HFFc6 (cell line): ENCODE measurements at regions not wholly inside any gene's neighbourhood (a gene's known extent, or its start where the extent isn't known, plus 50 kb on each side); places are given as distances from the start of the nearest gene placed in this dataset.
"Not testable (repeated sequence)": the region's sequence is repeated elsewhere in the genome, so short reads cannot be mapped to it uniquely, and the experiment has no call there.

Experiments
- DNase-seq: peaks from one replicate; pipeline ENCODE4 v3.0.0-alpha.2; 2018
- H3K27ac Mint-ChIP-seq: 2 replicates; pipeline ENCODE4 v1.8.0; 2020; ENCODE audit warnings: mild to moderate bottlenecking, mixed read lengths
- H3K27me3 Mint-ChIP-seq: 2 replicates; pipeline ENCODE4 v1.8.0; 2021; ENCODE audit warnings: mild to moderate bottlenecking, moderate library complexity, mixed read lengths; ENCODE audit not compliant: insufficient read depth
- H3K36me3 Mint-ChIP-seq: 2 replicates; pipeline ENCODE4 v1.8.0; 2021; ENCODE audit warnings: low read depth, mixed read lengths
- H3K4me1 Mint-ChIP-seq: 2 replicates; pipeline ENCODE4 v1.8.0; 2020; ENCODE audit warnings: low read depth, mixed read lengths
- H3K4me3 Mint-ChIP-seq: 2 replicates; pipeline ENCODE4 v1.8.0; 2020; ENCODE audit warnings: mild to moderate bottlenecking, moderate library complexity, mixed read lengths
- H3K9me3 Mint-ChIP-seq: 2 replicates; pipeline ENCODE4 v1.8.0; 2020; ENCODE audit warnings: mild to moderate bottlenecking, mixed read lengths
- CTCF ChIP-seq: fragments of 200-600 bp; sonication (generic); IDR thresholded peaks from 2 replicates; pipeline ENCODE4 v1.5.0; 2021; ENCODE audit warnings: antibody characterized with exemption, mild to moderate bottlenecking

DNA sequence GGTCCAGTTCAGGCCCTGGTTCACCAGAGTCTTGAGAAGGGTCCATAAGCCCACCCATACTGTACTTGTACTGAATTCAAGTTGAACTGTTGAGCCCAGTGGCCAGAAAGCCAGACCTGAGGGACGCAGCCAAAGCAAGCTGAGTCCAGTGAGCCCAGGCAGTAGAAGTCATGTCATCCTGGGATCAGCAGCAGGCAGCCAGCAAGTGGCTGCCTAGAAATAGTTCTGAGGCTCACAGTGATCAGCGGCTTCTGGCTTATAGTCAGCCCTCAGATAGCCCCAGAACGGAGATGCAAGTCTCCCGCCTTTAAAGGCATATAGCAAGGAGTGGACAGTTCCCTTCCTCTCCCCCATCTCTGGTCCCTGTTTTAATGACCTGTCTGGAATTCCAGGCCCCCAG is 347.1 kb downstream of the FBXW7 start:
- H3K4me1 Mint-ChIP-seq: peaks cover 9% of the 10 kb centered on the region
- peaks cover 3% of the 10 kb centered on the region for H3K27me3 Mint-ChIP-seq
- DNase-seq: no peak
- no peak for TF ChIP-seq CTCF
- 0 out of 2 replicates have a peak, but pooled peaks cover 4% of the 10 kb centered on the region for H3K9me3 Mint-ChIP-seq
- H3K36me3 Mint-ChIP-seq: no peaks in the 10 kb centered on the region
- no peak overlapping the region for H3K27ac Mint-ChIP-seq
- H3K4me3 Mint-ChIP-seq: no peak overlapping the region

GRCh38 chr4:152187693-152188092 is 348.2 kb downstream of the FBXW7 start:
- H3K27me3 Mint-ChIP-seq: peaks cover 3% of the 10 kb centered on the region
- no peak overlapping the region for H3K27ac Mint-ChIP-seq
- H3K4me1 Mint-ChIP-seq: peaks cover 2% of the 10 kb centered on the region
- DNase-seq: peak; percentile 5
- TF ChIP-seq CTCF: no peak
- H3K36me3 Mint-ChIP-seq: no peaks in the 10 kb centered on the region
- H3K9me3 Mint-ChIP-seq: no peaks in the 10 kb centered on the region
- H3K4me3 Mint-ChIP-seq: no peak overlapping the region

- Mint-ChIP-seq H3K27ac (no peak overlapping the region), H3K36me3 (no peaks in the 10 kb centered on the region), H3K4me3 (no peak overlapping the region), H3K9me3 (no peaks in the 10 kb centered on the region), H3K4me1 (no peaks in the 10 kb centered on the region), H3K27me3 (peaks cover 3% of the 10 kb centered on the region)
- no peak for TF ChIP-seq CTCF
- DNase-seq: no peak
Measured at GRCh38 chr4:152185786-152186550, 349.9 kb downstream of the FBXW7 start.

DNA sequence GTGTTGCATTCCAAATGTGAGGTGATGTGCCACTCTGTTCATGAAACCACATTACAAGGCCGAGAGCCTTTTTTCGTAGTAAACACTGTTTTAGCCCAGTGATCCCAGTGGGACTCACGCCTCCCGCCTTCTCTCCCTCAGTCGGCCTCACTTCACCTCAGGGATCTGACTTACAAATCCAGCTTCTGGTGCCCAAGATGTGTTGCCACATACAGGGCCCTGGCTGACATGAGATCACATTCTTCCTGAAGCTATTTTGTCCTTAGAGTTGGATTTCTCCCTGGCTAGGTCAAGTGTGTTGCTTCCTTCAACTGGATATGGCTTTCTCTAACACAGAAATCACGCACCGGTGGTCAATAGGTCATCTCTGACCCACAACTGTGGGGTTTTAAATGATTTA is 354.7 kb downstream of the FBXW7 start:
- Mint-ChIP-seq H3K27ac (no peak overlapping the region), H3K4me3 (no peak overlapping the region), H3K36me3 (peaks cover 3% of the 10 kb centered on the region; the same call in 1 of the 2 replicates), H3K4me1 (no peaks in the 10 kb centered on the region; the same call in 1 of the 2 replicates), H3K27me3 (peaks cover 2% of the 10 kb centered on the region), H3K9me3 (no peaks in the 10 kb centered on the region)
- no peak for TF ChIP-seq CTCF
- DNase-seq: no peak

GRCh38 chr4:152180369-152180768 is 355.5 kb downstream of the FBXW7 start:
- TF ChIP-seq CTCF: no peak
- no peaks in the 10 kb centered on the region; the same call in none of the 2 replicates for H3K27me3 Mint-ChIP-seq
- H3K4me1 Mint-ChIP-seq: no peaks in the 10 kb centered on the region; the same call in 1 of the 2 replicates

GRCh38 chr4:152177538-152177937 is 358.4 kb downstream of the FBXW7 start:
- not testable (repeated sequence) for DNase-seq, H3K36me3 Mint-ChIP-seq, H3K27me3 Mint-ChIP-seq, H3K4me1 Mint-ChIP-seq, H3K9me3 Mint-ChIP-seq, H3K4me3 Mint-ChIP-seq, H3K27ac Mint-ChIP-seq

More at GRCh38 chr4:152180369-152180768, 355.5 kb downstream of the FBXW7 start:
- Mint-ChIP-seq H3K36me3 (peaks cover 3% of the 10 kb centered on the region; the same call in 1 of the 2 replicates), H3K9me3 (no peaks in the 10 kb centered on the region), H3K4me3 (no peak overlapping the region), H3K27ac (no peak overlapping the region)
- no peak for DNase-seq
